Neuronal stem cell (in vitro differentiated cells): ENCODE measurements at regions not wholly inside any gene's neighbourhood (a gene's known extent, or its start where the extent isn't known, plus 50 kb on each side); places are given as distances from the start of the nearest gene placed in this dataset.
A peak's percentile ranks its signal among the peaks of the same experiment; 100 is the strongest.

Source experiments
- DNase-seq: peaks from one replicate; pipeline ENCODE4 v3.0.0-alpha.2; 2013; ENCODE audit warnings: low spot score
- H2AFZ ChIP-seq: one replicate; pipeline ENCODE4 v1.6.1; 2013; ENCODE audit warnings: mild to moderate bottlenecking, low read length, inconsistent platforms
- H2AK5ac ChIP-seq: 2 replicates; pipeline ENCODE4 v1.6.1; 2013; ENCODE audit warnings: low read depth, mild to moderate bottlenecking, inconsistent platforms, low read length, moderate library complexity, mixed read lengths
- H2BK120ac ChIP-seq: 2 replicates; pipeline ENCODE4 v1.6.1; 2013; ENCODE audit warnings: low read depth, mild to moderate bottlenecking, inconsistent platforms, low read length, moderate library complexity, mixed read lengths
- H2BK12ac ChIP-seq: one replicate; pipeline ENCODE4 v1.6.1; 2013; ENCODE audit warnings: low read length, inconsistent platforms
- H2BK15ac ChIP-seq: 2 replicates; pipeline ENCODE4 v1.6.1; 2013; ENCODE audit warnings: mild to moderate bottlenecking, low read length, inconsistent platforms, mixed read lengths
- H2BK5ac ChIP-seq: one replicate; pipeline ENCODE4 v1.6.1; 2013; ENCODE audit warnings: inconsistent platforms, mild to moderate bottlenecking, low read length, moderate library complexity
- H3K14ac ChIP-seq: one replicate; pipeline ENCODE4 v1.6.1; 2013; ENCODE audit warnings: low read length, inconsistent platforms
- H3K18ac ChIP-seq: 2 replicates; pipeline ENCODE4 v1.6.1; 2013; ENCODE audit warnings: low read length, inconsistent platforms
- H3K23ac ChIP-seq: 2 replicates; pipeline ENCODE4 v1.6.1; 2013; ENCODE audit warnings: low read depth, mild to moderate bottlenecking, mixed read lengths, low read length, inconsistent platforms; ENCODE audit not compliant: poor library complexity
- H3K27ac ChIP-seq: replicated peaks from 3 replicates; pipeline ENCODE4 v1.5.1; 2013; ENCODE audit warnings: low read length, inconsistent platforms
- H3K27me3 ChIP-seq, 3 experiments: 2 replicates each; pipeline ENCODE4 v1.6.1; 2013; ENCODE audit warnings: low read length in 3 of 3, mild to moderate bottlenecking in 2 of 3, inconsistent platforms in 1 of 3, low read depth in 1 of 3, mixed read lengths in 1 of 3, moderate library complexity in 1 of 3; ENCODE audit not compliant: control insufficient read depth in 3 of 3, insufficient read depth in 3 of 3
- H3K36me3 ChIP-seq, 2 donors: replicated peaks in 1 of 2; 2 replicates each; pipeline ENCODE4 v1.6.1; 2013; ENCODE audit warnings: low read length in 2 of 2; ENCODE audit not compliant: control insufficient read depth in 2 of 2, insufficient read depth in 2 of 2
- H3K4ac ChIP-seq: 2 replicates; pipeline ENCODE4 v1.6.1; 2013; ENCODE audit warnings: inconsistent platforms, mild to moderate bottlenecking, low read length, moderate library complexity
- H3K4me1 ChIP-seq, 2 donors: 1 replicate in 1 of 2; 2 replicates in 1 of 2; pipeline ENCODE4 v1.6.1; 2013; ENCODE audit warnings: low read length in 2 of 2, low read depth in 1 of 2; ENCODE audit not compliant: control insufficient read depth in 2 of 2, insufficient read depth in 1 of 2
- H3K4me2 ChIP-seq: one replicate; pipeline ENCODE4 v1.6.1; 2013; ENCODE audit warnings: mild to moderate bottlenecking, low read length, inconsistent platforms; ENCODE audit not compliant: insufficient read depth, poor library complexity, severe bottlenecking
- H3K4me3 ChIP-seq, 2 donors: 2 replicates each; pipeline ENCODE4 v1.5.1; 2013; ENCODE audit warnings: low read length in 2 of 2, mild to moderate bottlenecking in 2 of 2, inconsistent platforms in 1 of 2, moderate library complexity in 1 of 2
- H3K79me1 ChIP-seq: one replicate; pipeline ENCODE4 v1.6.1; 2013; ENCODE audit warnings: low read depth, mild to moderate bottlenecking, inconsistent platforms, low read length, moderate library complexity
- H3K9ac ChIP-seq: one replicate; pipeline ENCODE4 v1.6.1; 2013; ENCODE audit warnings: mild to moderate bottlenecking, low read depth, low read length, inconsistent platforms; ENCODE audit not compliant: poor library complexity
- H3K9me3 ChIP-seq, 2 donors: replicated peaks in 1 of 2; 2 replicates each; pipeline versions ENCODE3 to v1.6.1; 2013; ENCODE audit warnings: low read length in 2 of 2, mild to moderate bottlenecking in 2 of 2, inconsistent platforms in 1 of 2, low read depth in 1 of 2, mixed read lengths in 1 of 2, moderate library complexity in 1 of 2; ENCODE audit not compliant: control insufficient read depth in 2 of 2, insufficient read depth in 1 of 2
- H4K8ac ChIP-seq: one replicate; pipeline ENCODE4 v1.6.1; 2013; ENCODE audit warnings: low read depth, mild to moderate bottlenecking, inconsistent platforms, low read length, moderate library complexity
- H4K91ac ChIP-seq: one replicate; pipeline ENCODE4 v1.6.1; 2013; ENCODE audit warnings: low read length, low read depth, mild to moderate bottlenecking, inconsistent platforms; ENCODE audit not compliant: poor library complexity
- WGBS, 2 donors: extraction: QIAGEN DNeasy Blood & Tissue Kit; methylation state at CpG; one replicate each; pipeline ENCODE4 v1.1.7; 2013; ENCODE audit warnings: missing lambda C conversion rate in 2 of 2, mixed read lengths in 1 of 2; ENCODE audit not compliant: insufficient read length in 2 of 2, insufficient replicate concordance in 1 of 2; ENCODE audit errors: extremely low coverage in 2 of 2; 5-methylcytosine and 5-hydroxymethylcytosine counted together

GRCh38 chr9:28616310-28616709 is 1043.0 kb upstream of the C9orf72 start:
- H4K91ac ChIP-seq: no peak overlapping the region
- H3K27me3 ChIP-seq: no peaks in the 10 kb centered on the region
- H3K18ac ChIP-seq: no peak overlapping the region
- H3K14ac ChIP-seq: no peak overlapping the region
- no CpG with 5 or more reads among the region's 1 CpG for WGBS, 2 donors
- no peak overlapping the region for H3K4me3 ChIP-seq
- no peak overlapping the region for H2BK5ac ChIP-seq
- H3K23ac ChIP-seq: no peak overlapping the region
- no peak for DNase-seq
- H2BK120ac ChIP-seq: no peak overlapping the region
- no peak overlapping the region for H2AK5ac ChIP-seq
- no peak overlapping the region for H2BK15ac ChIP-seq
- H3K4me2 ChIP-seq: no peak overlapping the region
- no peak overlapping the region for H4K8ac ChIP-seq
- H3K79me1 ChIP-seq: no peaks in the 10 kb centered on the region
- no peaks in the 10 kb centered on the region for H3K36me3 ChIP-seq
- H3K4me1 ChIP-seq: peaks cover 0 to 4% of the 10 kb centered on the region in 2 donors
- no peaks in the 10 kb centered on the region for H3K9me3 ChIP-seq
- no peak overlapping the region for H3K4ac ChIP-seq
- peak overlapping the region; percentile 27 for H2AFZ ChIP-seq
- H3K27ac ChIP-seq: no peak overlapping the region
- H3K9ac ChIP-seq: no peak overlapping the region
- no peak overlapping the region for H2BK12ac ChIP-seq

- Histone ChIP-seq H3K9ac (no peak overlapping the region), H2BK120ac (no peak overlapping the region), H3K36me3 (no peaks in the 10 kb centered on the region), H3K27ac (no peak overlapping the region), H3K4me3 (no peak overlapping the region), H3K14ac (no peak overlapping the region), H2BK15ac (no peak overlapping the region), H3K9me3 (peaks cover 0 to 4% of the 10 kb centered on the region in 2 donors), H3K79me1 (no peaks in the 10 kb centered on the region), H4K8ac (no peak overlapping the region), H4K91ac (no peak overlapping the region), H3K27me3 (no peaks in the 10 kb centered on the region), H2AFZ (no peak overlapping the region), H3K18ac (no peak overlapping the region), H2BK5ac (no peak overlapping the region), H3K23ac (no peak overlapping the region), H2AK5ac (no peak overlapping the region), H2BK12ac (no peak overlapping the region), H3K4me2 (no peak overlapping the region), H3K4ac (no peak overlapping the region), H3K4me1 (peaks cover 0 to 4% of the 10 kb centered on the region in 2 donors)
- WGBS, 2 donors: no CpG with 5 or more reads among the region's 1 CpG
- DNase-seq: no peak
These were observed 1046.7 kb upstream of the C9orf72 start for GRCh38 chr9:28620011-28620410.

DNA sequence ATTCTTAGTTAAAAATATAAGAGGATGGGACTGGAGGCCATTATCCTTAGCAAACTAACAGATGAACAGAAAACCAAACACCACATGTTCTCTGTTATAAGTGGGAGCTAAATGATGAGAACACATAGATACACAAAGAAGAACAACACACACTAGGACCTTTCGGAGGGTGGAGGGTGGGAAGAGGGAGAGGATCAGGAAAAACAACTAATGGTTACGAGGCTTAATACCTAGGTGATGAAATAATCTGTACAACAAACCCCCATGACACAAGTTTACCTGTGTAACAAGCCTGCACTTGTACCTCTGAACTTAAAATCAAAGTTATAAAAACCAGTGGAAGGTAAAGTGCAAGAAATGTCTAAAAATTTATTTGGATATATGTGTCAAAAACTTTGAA is 1047.4 kb upstream of the C9orf72 start:
- no peak overlapping the region for H3K4me2 ChIP-seq
- no peaks in the 10 kb centered on the region for H3K79me1 ChIP-seq
- no peak overlapping the region for H3K4me3 ChIP-seq
- no peak for DNase-seq
- no peak overlapping the region for H2BK12ac ChIP-seq
- no peak overlapping the region for H4K8ac ChIP-seq
- no peak overlapping the region for H4K91ac ChIP-seq
- H3K9me3 ChIP-seq: peaks cover 0 to 4% of the 10 kb centered on the region in 2 donors
- no peak overlapping the region for H3K27ac ChIP-seq
- H3K23ac ChIP-seq: no peak overlapping the region
- WGBS, 2 donors: no CpG with 5 or more reads among the region's 2 CpGs
- no peaks in the 10 kb centered on the region for H3K27me3 ChIP-seq
- no peak overlapping the region for H3K4ac ChIP-seq
- no peak overlapping the region for H3K14ac ChIP-seq
- no peak overlapping the region for H2AFZ ChIP-seq
- no peak overlapping the region for H2BK15ac ChIP-seq
- no peak overlapping the region for H2BK5ac ChIP-seq
- no peak overlapping the region for H3K18ac ChIP-seq
- H2AK5ac ChIP-seq: no peak overlapping the region
- no peaks in the 10 kb centered on the region for H3K36me3 ChIP-seq
- H3K9ac ChIP-seq: no peak overlapping the region
- peaks cover 0 to 4% of the 10 kb centered on the region in 2 donors for H3K4me1 ChIP-seq
- H2BK120ac ChIP-seq: no peak overlapping the region

DNA sequence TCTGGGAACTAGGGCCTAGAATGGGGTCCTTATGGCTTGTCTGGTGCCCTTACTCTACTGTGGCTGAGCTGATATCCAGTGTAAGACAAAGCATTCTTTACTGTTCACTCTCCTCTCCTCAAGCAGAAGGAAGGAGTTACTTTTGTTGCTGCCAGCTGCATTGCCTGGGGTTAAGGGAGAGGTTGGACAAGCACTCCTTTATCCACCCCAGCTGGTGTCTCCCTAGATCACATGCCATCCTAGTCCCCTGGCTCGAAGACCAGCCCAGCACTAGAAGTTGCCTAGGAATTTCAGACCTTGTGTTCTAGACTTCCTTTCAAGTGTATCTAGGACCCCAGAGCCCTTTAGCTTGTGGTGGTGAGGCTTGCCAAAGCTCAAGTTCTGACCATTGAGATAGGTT is 1051.5 kb upstream of the C9orf72 start:
- Histone ChIP-seq H2BK120ac (no peak overlapping the region), H3K4ac (no peak overlapping the region), H4K91ac (no peak overlapping the region), H3K4me1 (no peaks in the 10 kb centered on the region), H3K9ac (no peak overlapping the region), H3K27ac (no peak overlapping the region), H2BK15ac (no peak overlapping the region), H3K27me3 (no peaks in the 10 kb centered on the region), H3K23ac (no peak overlapping the region), H3K79me1 (no peaks in the 10 kb centered on the region), H3K36me3 (no peaks in the 10 kb centered on the region), H2AFZ (no peak overlapping the region), H3K4me3 (no peak overlapping the region), H2BK12ac (no peak overlapping the region), H2BK5ac (no peak overlapping the region), H4K8ac (no peak overlapping the region), H3K14ac (no peak overlapping the region), H3K4me2 (no peak overlapping the region), H3K9me3 (peaks cover 0 to 4% of the 10 kb centered on the region in 2 donors), H3K18ac (no peak overlapping the region), H2AK5ac (no peak overlapping the region)
- no peak for DNase-seq
- no CpG with 5 or more reads among the region's 1 CpG for WGBS, 2 donors
